CD4-positive, alpha-beta T cell (primary cell): ENCODE measurements at regions not wholly inside any gene's neighbourhood (a gene's known extent, or its start where the extent isn't known, plus 50 kb on each side); places are given as distances from the start of the nearest gene placed in this dataset.
"Not testable (repeated sequence)": the region's sequence is repeated elsewhere in the genome, so short reads cannot be mapped to it uniquely, and the experiment has no call there.

Source experiments
- ATAC-seq: fragments of 200-7000 bp; cut with Tn5 transposase; one replicate; pipeline ENCODE4 v1.10.0; 2022; ENCODE audit warnings: mild to moderate bottlenecking; ENCODE audit not compliant: poor library complexity
- CTCF ChIA-PET: fragments of 350-600 bp; sonication (Branson Sonifier 250); formaldehyde crosslinking; loops from one replicate; lab custom pipeline; 2021; ENCODE audit warnings: antibody characterized with exemption, inconsistent platforms; lab: Charles Lee
- POLR2A ChIA-PET: fragments of 350-600 bp; sonication (Branson Sonifier 250); formaldehyde crosslinking; loops from one replicate; lab custom pipeline; 2021; ENCODE audit warnings: antibody characterized with exemption, inconsistent platforms; lab: Charles Lee
- DNase-seq, 14 experiments: peaks; one replicate each; pipeline ENCODE4 v3.0.0-alpha.2; 2013 to 2020; ENCODE audit warnings: mixed read lengths in 2 of 14
- H3K27ac ChIP-seq, 2 donors: one replicate each; pipeline versions ENCODE4 v1.5.1 to v1.7.0; 2013; ENCODE audit warnings: low read length in 2 of 2, low read depth in 1 of 2, mild to moderate bottlenecking in 1 of 2
- H3K27me3 ChIP-seq, 2 experiments: 1 replicate in 1 of 2; 2 replicates in 1 of 2; pipeline versions ENCODE4 v1.6.1 to v1.7.0; 2013; ENCODE audit warnings: low read length in 2 of 2, control low read depth in 1 of 2, mild to moderate bottlenecking in 1 of 2, moderate library complexity in 1 of 2; ENCODE audit not compliant: insufficient read depth in 2 of 2, control insufficient read depth in 1 of 2
- H3K36me3 ChIP-seq: one replicate; pipeline ENCODE4 v1.6.1; 2013; ENCODE audit warnings: low read length, control low read depth; ENCODE audit not compliant: insufficient read depth
- H3K4me1 ChIP-seq: one replicate; pipeline ENCODE4 v1.6.1; 2013; ENCODE audit warnings: low read length, control low read depth; ENCODE audit not compliant: insufficient read depth
- H3K4me3 ChIP-seq: one replicate; pipeline ENCODE4 v1.5.1; 2013; ENCODE audit warnings: mild to moderate bottlenecking, low read length, moderate library complexity
- H3K9me3 ChIP-seq, 2 experiments: 1 replicate in 1 of 2; 2 replicates in 1 of 2; pipeline versions ENCODE4 v1.6.1 to v1.7.0; 2013; ENCODE audit warnings: low read length in 2 of 2, mild to moderate bottlenecking in 2 of 2, control low read depth in 1 of 2, moderate library complexity in 1 of 2; ENCODE audit not compliant: control insufficient read depth in 1 of 2, insufficient read depth in 1 of 2
- H3K27ac Mint-ChIP-seq: one replicate; pipeline ENCODE4 v1.8.0; 2020; ENCODE audit warnings: mixed read lengths
- H3K27me3 Mint-ChIP-seq: one replicate; pipeline ENCODE4 v1.8.0; 2021; ENCODE audit warnings: mixed read lengths
- H3K36me3 Mint-ChIP-seq: one replicate; pipeline ENCODE4 v1.8.0; 2021; ENCODE audit warnings: low read depth, mixed read lengths
- H3K4me1 Mint-ChIP-seq: one replicate; pipeline ENCODE4 v1.8.0; 2021; ENCODE audit warnings: low read depth, mixed read lengths
- H3K4me3 Mint-ChIP-seq: one replicate; pipeline ENCODE4 v1.8.0; 2020; ENCODE audit warnings: mild to moderate bottlenecking, mixed read lengths
- H3K9me3 Mint-ChIP-seq: one replicate; pipeline ENCODE4 v1.8.0; 2020; ENCODE audit warnings: mixed read lengths
- CTCF ChIP-seq: fragments of 200-600 bp; IDR thresholded peaks from one replicate; pipeline ENCODE4 v1.8.0; 2022; ENCODE audit warnings: antibody characterized with exemption, mild to moderate bottlenecking
- intact Hi-C, 2 experiments: fragments of 100-400 bp; cut with DNase I in 1 of 2; cut with micrococcal nuclease in 1 of 2; formaldehyde crosslinking; loops; one replicate each; pipeline versions ENCODE4 v1.15.1 to v1.9.0; 2023 to 2025; cut with DNase I, micrococcal nuclease

DNA sequence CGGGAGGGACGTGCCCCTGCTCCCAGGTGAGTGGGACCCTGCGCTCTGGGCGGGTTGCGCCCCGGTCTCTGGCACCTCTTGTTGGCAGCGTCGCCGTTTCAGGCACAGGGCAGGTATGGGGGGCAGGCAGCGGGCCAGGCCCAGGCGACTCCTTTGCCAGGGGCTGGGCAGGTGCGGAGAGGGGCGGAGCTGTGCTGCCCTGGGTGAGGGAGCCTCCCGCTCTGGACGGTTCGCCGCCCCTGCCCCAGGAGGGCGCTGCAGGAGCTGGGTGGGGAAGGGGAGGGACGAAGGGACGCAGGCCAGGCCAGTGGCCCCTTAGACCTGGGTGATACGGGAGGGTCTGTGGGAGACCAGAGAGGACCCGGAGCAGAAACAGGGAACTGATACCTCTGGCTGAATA, 663.9 kb upstream of the DEFB115 start:
- Histone ChIP-seq H3K36me3 (no peaks in the 10 kb centered on the region), H3K4me1 (no peaks in the 10 kb centered on the region), H3K4me3 (no peak overlapping the region), H3K27me3 (no peaks in the 10 kb centered on the region), H3K9me3 (peaks cover 0 to 30% of the 10 kb centered on the region in 2 experiments), H3K27ac (no peak overlapping the region)
- POLR2A ChIA-PET, result no interaction called here
- intact Hi-C loops, result no loop called here
- H3K9me3 Mint-ChIP-seq, result peaks cover 3% of the 10 kb centered on the region
- no peak overlapping the region for H3K27ac Mint-ChIP-seq
- no peaks in the 10 kb centered on the region for H3K27me3 Mint-ChIP-seq
- no peaks in the 10 kb centered on the region for H3K4me1 Mint-ChIP-seq
- no peaks in the 10 kb centered on the region for H3K36me3 Mint-ChIP-seq
- no peak for DNase-seq
- no peak for ATAC-seq
- no peak for TF ChIP-seq CTCF
- no peak overlapping the region for H3K4me3 Mint-ChIP-seq
- CTCF ChIA-PET, result no interaction called here

GRCh38 chr20:30594112-30594511, 663.4 kb upstream of the DEFB115 start:
- no peaks in the 10 kb centered on the region for H3K27me3 ChIP-seq
- POLR2A ChIA-PET, result no interaction called here

DNA sequence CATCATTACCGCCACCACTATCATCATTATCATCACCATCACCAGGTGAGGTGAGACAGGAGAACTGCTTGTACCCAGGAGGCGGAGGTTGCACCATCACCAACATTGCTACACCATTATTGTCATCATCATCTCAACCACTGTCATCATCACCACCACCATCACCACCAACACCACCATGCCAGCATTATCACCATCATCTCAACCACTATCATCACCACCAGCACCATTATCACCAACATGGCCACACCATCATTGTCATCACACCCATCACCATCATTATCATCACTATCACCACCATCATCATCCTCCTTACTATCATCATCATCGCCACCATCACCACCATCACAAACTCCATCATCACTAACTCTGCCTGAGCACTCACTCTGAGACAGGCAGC, 661.8 kb upstream of the DEFB115 start:
- H3K9me3 Mint-ChIP-seq, result peaks cover 3% of the 10 kb centered on the region
- H3K4me1 Mint-ChIP-seq, result no peaks in the 10 kb centered on the region

More at GRCh38 chr20:30594112-30594511, 663.4 kb upstream of the DEFB115 start:
- CTCF ChIA-PET, result no interaction called here
- Mint-ChIP-seq H3K27ac (no peak overlapping the region), H3K4me1 (no peaks in the 10 kb centered on the region), H3K4me3 (no peak overlapping the region), H3K27me3 (no peaks in the 10 kb centered on the region), H3K36me3 (no peaks in the 10 kb centered on the region), H3K9me3 (peaks cover 3% of the 10 kb centered on the region)
- no peaks in the 10 kb centered on the region for H3K4me1 ChIP-seq
- H3K4me3 ChIP-seq, result no peak overlapping the region
- TF ChIP-seq CTCF, result no peak
- no peaks in the 10 kb centered on the region for H3K36me3 ChIP-seq
- DNase-seq, result no peak
- peaks cover 0 to 36% of the 10 kb centered on the region in 2 experiments for H3K9me3 ChIP-seq
- no peak for ATAC-seq
- intact Hi-C loops, result no loop called here
- no peak overlapping the region for H3K27ac ChIP-seq

GRCh38 chr20:30597429-30597828, 660.0 kb upstream of the DEFB115 start:
- peaks cover 0 to 55% of the 10 kb centered on the region in 2 experiments for H3K9me3 ChIP-seq
- ATAC-seq, POLR2A ChIA-PET, DNase-seq, H3K4me1 ChIP-seq, H3K27me3 ChIP-seq, H3K27me3 Mint-ChIP-seq, H3K27ac ChIP-seq, H3K4me1 Mint-ChIP-seq, H3K36me3 ChIP-seq, H3K4me3 ChIP-seq, intact Hi-C loops, H3K4me3 Mint-ChIP-seq, CTCF ChIA-PET, H3K9me3 Mint-ChIP-seq, H3K36me3 Mint-ChIP-seq, H3K27ac Mint-ChIP-seq: not testable (repeated sequence)

More for the DNA sequence above, 661.8 kb upstream of the DEFB115 start:
- H3K27me3 Mint-ChIP-seq, result no peaks in the 10 kb centered on the region
- ATAC-seq (no peak), DNase-seq (no peak)
- H3K4me3 Mint-ChIP-seq, result no peak overlapping the region
- POLR2A ChIA-PET, result no interaction called here
- H3K27ac Mint-ChIP-seq, result no peak overlapping the region
- no peaks in the 10 kb centered on the region for H3K36me3 ChIP-seq
- no peak overlapping the region for H3K4me3 ChIP-seq
- no peaks in the 10 kb centered on the region for H3K27me3 ChIP-seq
- intact Hi-C loops, result no loop called here
- no peak overlapping the region for H3K27ac ChIP-seq
- TF ChIP-seq CTCF, result no peak
- CTCF ChIA-PET, result no interaction called here
- no peaks in the 10 kb centered on the region for H3K4me1 ChIP-seq
- no peaks in the 10 kb centered on the region for H3K36me3 Mint-ChIP-seq
- peaks cover 0 to 47% of the 10 kb centered on the region in 2 experiments for H3K9me3 ChIP-seq
